Neuronal stem cell (in vitro differentiated cells): ENCODE measurements at regions not wholly inside any gene's neighbourhood (a gene's known extent, or its start where the extent isn't known, plus 50 kb on each side); places are given as distances from the start of the nearest gene placed in this dataset.

ENCODE experiments used
- DNase-seq: peaks from one replicate; pipeline ENCODE4 v3.0.0-alpha.2; 2013; ENCODE audit warnings: low spot score
- H2AFZ ChIP-seq: one replicate; pipeline ENCODE4 v1.6.1; 2013; ENCODE audit warnings: mild to moderate bottlenecking, low read length, inconsistent platforms
- H2AK5ac ChIP-seq: 2 replicates; pipeline ENCODE4 v1.6.1; 2013; ENCODE audit warnings: low read depth, mild to moderate bottlenecking, inconsistent platforms, low read length, moderate library complexity, mixed read lengths
- H2BK120ac ChIP-seq: 2 replicates; pipeline ENCODE4 v1.6.1; 2013; ENCODE audit warnings: low read depth, mild to moderate bottlenecking, inconsistent platforms, low read length, moderate library complexity, mixed read lengths
- H2BK12ac ChIP-seq: one replicate; pipeline ENCODE4 v1.6.1; 2013; ENCODE audit warnings: low read length, inconsistent platforms
- H2BK15ac ChIP-seq: 2 replicates; pipeline ENCODE4 v1.6.1; 2013; ENCODE audit warnings: mild to moderate bottlenecking, low read length, inconsistent platforms, mixed read lengths
- H2BK5ac ChIP-seq: one replicate; pipeline ENCODE4 v1.6.1; 2013; ENCODE audit warnings: inconsistent platforms, mild to moderate bottlenecking, low read length, moderate library complexity
- H3K14ac ChIP-seq: one replicate; pipeline ENCODE4 v1.6.1; 2013; ENCODE audit warnings: low read length, inconsistent platforms
- H3K18ac ChIP-seq: 2 replicates; pipeline ENCODE4 v1.6.1; 2013; ENCODE audit warnings: low read length, inconsistent platforms
- H3K23ac ChIP-seq: 2 replicates; pipeline ENCODE4 v1.6.1; 2013; ENCODE audit warnings: low read depth, mild to moderate bottlenecking, mixed read lengths, low read length, inconsistent platforms; ENCODE audit not compliant: poor library complexity
- H3K27ac ChIP-seq: replicated peaks from 3 replicates; pipeline ENCODE4 v1.5.1; 2013; ENCODE audit warnings: low read length, inconsistent platforms
- H3K27me3 ChIP-seq, 3 experiments: 2 replicates each; pipeline ENCODE4 v1.6.1; 2013; ENCODE audit warnings: low read length in 3 of 3, mild to moderate bottlenecking in 2 of 3, inconsistent platforms in 1 of 3, low read depth in 1 of 3, mixed read lengths in 1 of 3, moderate library complexity in 1 of 3; ENCODE audit not compliant: control insufficient read depth in 3 of 3, insufficient read depth in 3 of 3
- H3K36me3 ChIP-seq, 2 donors: replicated peaks in 1 of 2; 2 replicates each; pipeline ENCODE4 v1.6.1; 2013; ENCODE audit warnings: low read length in 2 of 2; ENCODE audit not compliant: control insufficient read depth in 2 of 2, insufficient read depth in 2 of 2
- H3K4ac ChIP-seq: 2 replicates; pipeline ENCODE4 v1.6.1; 2013; ENCODE audit warnings: inconsistent platforms, mild to moderate bottlenecking, low read length, moderate library complexity
- H3K4me1 ChIP-seq, 2 donors: 1 replicate in 1 of 2; 2 replicates in 1 of 2; pipeline ENCODE4 v1.6.1; 2013; ENCODE audit warnings: low read length in 2 of 2, low read depth in 1 of 2; ENCODE audit not compliant: control insufficient read depth in 2 of 2, insufficient read depth in 1 of 2
- H3K4me2 ChIP-seq: one replicate; pipeline ENCODE4 v1.6.1; 2013; ENCODE audit warnings: mild to moderate bottlenecking, low read length, inconsistent platforms; ENCODE audit not compliant: insufficient read depth, poor library complexity, severe bottlenecking
- H3K4me3 ChIP-seq, 2 donors: 2 replicates each; pipeline ENCODE4 v1.5.1; 2013; ENCODE audit warnings: low read length in 2 of 2, mild to moderate bottlenecking in 2 of 2, inconsistent platforms in 1 of 2, moderate library complexity in 1 of 2
- H3K79me1 ChIP-seq: one replicate; pipeline ENCODE4 v1.6.1; 2013; ENCODE audit warnings: low read depth, mild to moderate bottlenecking, inconsistent platforms, low read length, moderate library complexity
- H3K9ac ChIP-seq: one replicate; pipeline ENCODE4 v1.6.1; 2013; ENCODE audit warnings: mild to moderate bottlenecking, low read depth, low read length, inconsistent platforms; ENCODE audit not compliant: poor library complexity
- H3K9me3 ChIP-seq, 2 donors: replicated peaks in 1 of 2; 2 replicates each; pipeline versions ENCODE3 to v1.6.1; 2013; ENCODE audit warnings: low read length in 2 of 2, mild to moderate bottlenecking in 2 of 2, inconsistent platforms in 1 of 2, low read depth in 1 of 2, mixed read lengths in 1 of 2, moderate library complexity in 1 of 2; ENCODE audit not compliant: control insufficient read depth in 2 of 2, insufficient read depth in 1 of 2
- H4K8ac ChIP-seq: one replicate; pipeline ENCODE4 v1.6.1; 2013; ENCODE audit warnings: low read depth, mild to moderate bottlenecking, inconsistent platforms, low read length, moderate library complexity
- H4K91ac ChIP-seq: one replicate; pipeline ENCODE4 v1.6.1; 2013; ENCODE audit warnings: low read length, low read depth, mild to moderate bottlenecking, inconsistent platforms; ENCODE audit not compliant: poor library complexity
- WGBS, 2 donors: extraction: QIAGEN DNeasy Blood & Tissue Kit; methylation state at CpG; one replicate each; pipeline ENCODE4 v1.1.7; 2013; ENCODE audit warnings: missing lambda C conversion rate in 2 of 2, mixed read lengths in 1 of 2; ENCODE audit not compliant: insufficient read length in 2 of 2, insufficient replicate concordance in 1 of 2; ENCODE audit errors: extremely low coverage in 2 of 2; 5-methylcytosine and 5-hydroxymethylcytosine counted together

DNA sequence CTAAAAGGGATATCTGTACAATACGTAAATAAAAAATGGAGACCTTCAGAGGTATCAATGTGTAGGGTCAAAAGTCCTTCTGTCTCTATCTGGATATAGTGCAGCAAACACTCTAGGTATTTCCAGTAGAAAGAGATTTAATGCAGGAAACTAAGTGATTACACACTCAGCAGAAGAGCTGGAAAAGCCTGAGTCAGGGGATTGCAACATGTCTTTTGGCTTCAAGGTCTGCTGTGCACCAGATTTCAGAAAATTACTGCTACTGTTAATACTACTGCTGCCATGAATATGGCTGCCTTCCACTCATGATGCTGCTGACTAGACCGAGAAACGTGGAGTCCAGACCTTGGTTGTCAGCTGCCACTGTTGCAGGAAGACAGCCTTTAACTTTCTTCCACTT lies 94.9 kb upstream of the DLX6 start:
- no peak overlapping the region for H3K27ac ChIP-seq
- H3K9ac ChIP-seq: no peak overlapping the region
- H3K27me3 ChIP-seq: no peaks in the 10 kb centered on the region
- H2AFZ ChIP-seq: no peak overlapping the region
- H2BK5ac ChIP-seq: no peak overlapping the region
- H2BK12ac ChIP-seq: no peak overlapping the region
- no peak overlapping the region for H2BK15ac ChIP-seq
- DNase-seq: no peak
- no CpG with 5 or more reads among the region's 3 CpGs for WGBS, 2 donors
- H3K4me3 ChIP-seq: no peak overlapping the region
- no peak overlapping the region for H3K4ac ChIP-seq
- H3K23ac ChIP-seq: no peak overlapping the region
- no peaks in the 10 kb centered on the region for H3K79me1 ChIP-seq
- no peaks in the 10 kb centered on the region for H3K4me1 ChIP-seq
- no peak overlapping the region for H2AK5ac ChIP-seq
- H4K8ac ChIP-seq: no peak overlapping the region
- H4K91ac ChIP-seq: no peak overlapping the region
- H3K4me2 ChIP-seq: no peak overlapping the region
- no peak overlapping the region for H3K14ac ChIP-seq
- no peaks in the 10 kb centered on the region for H3K9me3 ChIP-seq
- no peak overlapping the region for H2BK120ac ChIP-seq
- H3K18ac ChIP-seq: no peak overlapping the region
- H3K36me3 ChIP-seq: no peaks in the 10 kb centered on the region

DNA sequence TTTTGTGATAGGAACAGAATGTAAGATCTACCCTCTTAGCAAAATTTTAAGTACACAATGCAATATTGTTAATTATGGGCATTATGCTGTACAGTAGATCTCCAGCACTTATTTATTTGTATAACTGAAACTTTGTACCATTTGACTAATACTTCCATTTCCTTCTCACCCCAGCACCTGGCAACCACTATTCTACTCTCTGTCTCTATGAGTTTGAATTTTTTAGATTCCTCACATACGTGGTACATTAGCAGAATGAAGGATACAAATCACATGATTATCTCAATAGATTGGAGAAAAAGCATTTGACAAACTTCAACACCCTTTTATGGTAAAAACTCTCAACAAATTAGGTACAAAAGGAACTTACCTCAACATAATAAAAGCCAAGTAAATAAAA lies 90.3 kb upstream of the DLX6 start:
- Histone ChIP-seq H3K27me3 (no peaks in the 10 kb centered on the region), H3K79me1 (no peaks in the 10 kb centered on the region), H3K9ac (no peak overlapping the region), H3K18ac (no peak overlapping the region), H2AK5ac (no peak overlapping the region), H2BK120ac (no peak overlapping the region), H3K4me3 (no peak overlapping the region), H2AFZ (no peak overlapping the region), H3K4me2 (no peak overlapping the region), H4K91ac (no peak overlapping the region), H2BK15ac (no peak overlapping the region), H3K14ac (no peak overlapping the region), H2BK5ac (no peak overlapping the region), H3K4ac (no peak overlapping the region), H3K9me3 (no peaks in the 10 kb centered on the region), H4K8ac (no peak overlapping the region), H3K4me1 (no peaks in the 10 kb centered on the region), H2BK12ac (no peak overlapping the region), H3K36me3 (no peaks in the 10 kb centered on the region), H3K23ac (no peak overlapping the region), H3K27ac (no peak overlapping the region)
- WGBS, 2 donors: no CpG with 5 or more reads among the region's 1 CpG
- no peak for DNase-seq

DNA sequence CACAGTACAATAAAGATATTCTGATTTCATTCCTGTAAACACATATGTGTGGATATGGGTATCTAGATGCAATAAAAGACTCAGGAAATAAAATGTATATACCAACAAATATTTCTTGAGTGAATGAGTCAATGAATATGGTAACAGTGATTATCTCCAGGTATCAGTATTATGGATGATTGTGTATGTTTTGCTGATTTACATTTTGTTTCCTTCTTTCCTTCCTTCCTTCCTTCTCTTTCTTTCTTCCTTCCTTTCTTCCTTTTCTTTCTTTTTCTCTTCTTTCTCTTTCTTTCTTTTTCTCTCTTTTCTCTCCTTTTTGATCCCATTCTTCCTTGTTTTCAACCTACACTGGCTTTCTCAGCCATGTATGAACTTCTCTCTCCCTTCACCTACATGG lies 85.3 kb upstream of the DLX6 start:
- no peaks in the 10 kb centered on the region for H3K27me3 ChIP-seq
- H4K91ac ChIP-seq: no peak overlapping the region
- H3K4me2 ChIP-seq: no peak overlapping the region

DNA sequence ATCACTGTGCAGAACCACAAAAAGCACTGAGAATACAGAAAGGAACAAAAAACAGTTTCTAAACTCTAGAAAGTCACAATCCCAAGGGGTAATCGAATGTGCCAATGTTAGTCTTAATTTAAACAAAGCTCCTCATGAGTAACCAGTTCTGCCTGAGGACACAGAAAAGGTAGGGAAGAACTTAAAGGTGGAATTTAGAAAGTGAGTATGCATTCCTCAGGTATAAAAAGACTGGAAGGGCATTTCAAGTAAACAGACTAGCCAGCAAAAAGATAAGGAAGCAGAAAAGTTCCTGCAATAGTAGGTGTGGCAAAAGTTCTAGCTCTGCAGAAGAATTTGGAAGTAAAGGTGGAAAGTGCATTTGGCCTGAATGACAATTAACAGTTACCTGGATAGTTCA lies 84.6 kb upstream of the DLX6 start:
- Histone ChIP-seq H3K4me3 (no peak overlapping the region), H2BK5ac (no peak overlapping the region), H3K4me2 (no peak overlapping the region), H3K27me3 (no peaks in the 10 kb centered on the region), H2AK5ac (no peak overlapping the region), H3K4me1 (peaks cover 0 to 4% of the 10 kb centered on the region in 2 donors), H3K9ac (no peak overlapping the region), H3K79me1 (no peaks in the 10 kb centered on the region), H3K23ac (no peak overlapping the region), H3K27ac (no peak overlapping the region), H3K18ac (no peak overlapping the region), H3K14ac (no peak overlapping the region), H2BK12ac (no peak overlapping the region), H2BK15ac (no peak overlapping the region), H2AFZ (no peak overlapping the region), H3K36me3 (no peaks in the 10 kb centered on the region), H2BK120ac (no peak overlapping the region), H3K4ac (no peak overlapping the region), H4K8ac (no peak overlapping the region), H4K91ac (no peak overlapping the region), H3K9me3 (no peaks in the 10 kb centered on the region)
- no CpG with 5 or more reads among the region's 1 CpG for WGBS, 2 donors
- DNase-seq: no peak

More for the DNA sequence above, 85.3 kb upstream of the DLX6 start:
- H2AFZ ChIP-seq: no peak overlapping the region
- H3K9ac ChIP-seq: no peak overlapping the region
- H2BK5ac ChIP-seq: no peak overlapping the region
- no peak overlapping the region for H2AK5ac ChIP-seq
- H3K18ac ChIP-seq: no peak overlapping the region
- H3K4me3 ChIP-seq: no peak overlapping the region
- no peak for DNase-seq
- no peak overlapping the region for H2BK120ac ChIP-seq
- peaks cover 0 to 4% of the 10 kb centered on the region in 2 donors for H3K4me1 ChIP-seq
- no peaks in the 10 kb centered on the region for H3K79me1 ChIP-seq
- H3K36me3 ChIP-seq: no peaks in the 10 kb centered on the region
- no peak overlapping the region for H3K23ac ChIP-seq
- H2BK12ac ChIP-seq: no peak overlapping the region
- no peak overlapping the region for H3K27ac ChIP-seq
- no peaks in the 10 kb centered on the region for H3K9me3 ChIP-seq
- H4K8ac ChIP-seq: no peak overlapping the region
- H3K14ac ChIP-seq: no peak overlapping the region
- no peak overlapping the region for H2BK15ac ChIP-seq
- no peak overlapping the region for H3K4ac ChIP-seq
